ENCODE measurements at regions not wholly inside any gene's neighbourhood (a gene's known extent, or its start where the extent isn't known, plus 50 kb on each side); places are given as distances from the start of the nearest gene placed in this dataset.

DNA sequence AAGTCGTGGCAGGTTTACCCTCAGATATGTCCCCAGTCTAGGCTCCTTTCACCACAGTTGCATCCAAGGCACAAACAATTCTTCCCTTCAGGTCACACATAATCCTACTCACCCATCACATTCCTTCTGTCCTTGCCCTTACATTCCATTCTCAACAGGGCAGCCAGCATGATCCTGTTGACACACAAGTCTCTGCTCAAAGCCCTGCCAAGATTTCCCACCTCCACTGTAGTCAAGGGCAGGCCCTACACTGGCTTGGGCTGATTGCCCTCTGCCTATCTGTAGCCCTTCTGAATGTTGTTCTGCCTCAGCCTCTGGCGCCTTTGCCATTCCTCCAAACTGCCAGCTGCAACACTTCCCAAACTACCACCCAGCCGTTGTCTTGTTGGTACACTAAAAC is 187.9 kb upstream of the AKR1E2 start:
- no peaks in the 10 kb centered on the region for H4K20me1 ChIP-seq (ENCODE audit: control insufficient read depth, insufficient read depth, insufficient read length)

More for the DNA sequence above, 187.9 kb upstream of the AKR1E2 start:
- Histone ChIP-seq H3T11ph (ENCODE audit: low read length) (no peak overlapping the region), H3K27ac (ENCODE audit: insufficient read length, low read depth, low read length) (no peak overlapping the region), H4K5ac (ENCODE audit: insufficient read length, low read depth, low read length) (no peak overlapping the region), H3K79me2 (ENCODE audit: insufficient read depth, low read length) (0 out of 2 replicates have a peak, but pooled peaks cover 2% of the 10 kb centered on the region), H3K23ac (ENCODE audit: insufficient read length, low read depth, low read length) (no peak overlapping the region), H3K56ac (ENCODE audit: insufficient read length, low read depth, low read length) (no peak overlapping the region), H2BK15ac (ENCODE audit: low read depth, low read length) (no peak overlapping the region), H3K4me1 (ENCODE audit: insufficient read depth, low read length) (no peaks in the 10 kb centered on the region; the same call in 1 of the 2 replicates), H2AK5ac (ENCODE audit: insufficient read length, low read length) (no peak overlapping the region), H3K14ac (ENCODE audit: insufficient read depth, low read length) (peak overlapping the region; percentile 83; the same call in 1 of the 2 replicates), H2AFZ (ENCODE audit: low read length) (no peak overlapping the region), H3K23me2 (ENCODE audit: insufficient read length, low read depth, low read length, poor library complexity, severe bottlenecking) (no peaks in the 10 kb centered on the region), H3K4me2 (ENCODE audit: insufficient read depth, insufficient read length, low read length) (no peak overlapping the region), H2BK12ac (ENCODE audit: insufficient read length, low read depth, low read length) (no peak overlapping the region), H4K8ac (replicated peaks; ENCODE audit: insufficient read length, low read depth, low read length) (no peak overlapping the region), H2BK120ac (ENCODE audit: low read depth, low read length, poor library complexity, severe bottlenecking) (no peak overlapping the region), H3K9me3 (ENCODE audit: control insufficient read depth, low read depth, low read length) (no peaks in the 10 kb centered on the region), H3K27me3 (ENCODE audit: insufficient read depth, low read length) (no peaks in the 10 kb centered on the region), H3K9ac (ENCODE audit: extremely low read depth, insufficient read length, low read length) (no peak overlapping the region), H3K79me1 (ENCODE audit: insufficient read depth, low read depth, low read length, poor library complexity, severe bottlenecking) (no peaks in the 10 kb centered on the region), H4K91ac (ENCODE audit: insufficient read length, low read depth, low read length) (no peak overlapping the region), H3K4ac (ENCODE audit: low read depth, low read length) (no peak overlapping the region), H2BK5ac (ENCODE audit: insufficient read length, low read length) (no peak overlapping the region), H3K18ac (ENCODE audit: insufficient read length, low read depth, low read length) (no peak overlapping the region), H2BK20ac (ENCODE audit: low read depth, low read length, poor library complexity, severe bottlenecking) (no peak overlapping the region)
- TF ChIP-seq, protein P1, sequence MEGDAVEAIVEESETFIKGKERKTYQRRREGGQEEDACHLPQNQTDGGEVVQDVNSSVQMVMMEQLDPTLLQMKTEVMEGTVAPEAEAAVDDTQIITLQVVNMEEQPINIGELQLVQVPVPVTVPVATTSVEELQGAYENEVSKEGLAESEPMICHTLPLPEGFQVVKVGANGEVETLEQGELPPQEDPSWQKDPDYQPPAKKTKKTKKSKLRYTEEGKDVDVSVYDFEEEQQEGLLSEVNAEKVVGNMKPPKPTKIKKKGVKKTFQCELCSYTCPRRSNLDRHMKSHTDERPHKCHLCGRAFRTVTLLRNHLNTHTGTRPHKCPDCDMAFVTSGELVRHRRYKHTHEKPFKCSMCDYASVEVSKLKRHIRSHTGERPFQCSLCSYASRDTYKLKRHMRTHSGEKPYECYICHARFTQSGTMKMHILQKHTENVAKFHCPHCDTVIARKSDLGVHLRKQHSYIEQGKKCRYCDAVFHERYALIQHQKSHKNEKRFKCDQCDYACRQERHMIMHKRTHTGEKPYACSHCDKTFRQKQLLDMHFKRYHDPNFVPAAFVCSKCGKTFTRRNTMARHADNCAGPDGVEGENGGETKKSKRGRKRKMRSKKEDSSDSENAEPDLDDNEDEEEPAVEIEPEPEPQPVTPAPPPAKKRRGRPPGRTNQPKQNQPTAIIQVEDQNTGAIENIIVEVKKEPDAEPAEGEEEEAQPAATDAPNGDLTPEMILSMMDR (conservative IDR thresholded peaks at IDR 0.05), result no peak
- no CpG with 5 or more reads among the region's 3 CpGs for WGBS (ENCODE audit: extremely low coverage, insufficient read length, low lambda C conversion rate)
- no peaks in the 10 kb centered on the region for H3K36me3 Mint-ChIP-seq (ENCODE audit: insufficient read depth in 1 of 3, low read depth in 3 of 3)
- no peak for DNase-seq
- no peak overlapping the region for H3K4me3 Mint-ChIP-seq
- no peaks in the 10 kb centered on the region for H3K27me3 Mint-ChIP-seq (ENCODE audit: low read depth)
- H3K27ac Mint-ChIP-seq, result no peak overlapping the region
- no peaks in the 10 kb centered on the region for H3K9me3 Mint-ChIP-seq
- peaks cover 9% of the 10 kb centered on the region in 2 experiments; a peak in 3 of 4 replicates for H3K4me1 Mint-ChIP-seq
